ENCODE measurements at regions not wholly inside any gene's neighbourhood (a gene's known extent, or its start where the extent isn't known, plus 50 kb on each side); places are given as distances from the start of the nearest gene placed in this dataset.

- TF ChIP-seq ZNF565 (CRISPR knock-in tag; conservative IDR thresholded peaks at IDR 0.05; ENCODE audit: low read depth) (no peak), GLIS3 (CRISPR knock-in tag; IDR thresholded peaks at IDR 0.05) (no peak), ZFP30 (CRISPR knock-in tag; IDR thresholded peaks at IDR 0.05) (no peak), CREB5 (CRISPR knock-in tag; IDR thresholded peaks at IDR 0.05; ENCODE audit: low read depth) (no peak), CSRNP3 (CRISPR knock-in tag; IDR thresholded peaks at IDR 0.05) (no peak), ARNTL (CRISPR knock-in tag; IDR thresholded peaks at IDR 0.05; ENCODE audit: borderline replicate concordance, low read depth) (no peak), CSDC2 (CRISPR knock-in tag; IDR thresholded peaks at IDR 0.05) (no peak), PATZ1 (CRISPR knock-in tag; IDR thresholded peaks at IDR 0.05; ENCODE audit: borderline replicate concordance) (no peak), ESRRG (CRISPR knock-in tag; IDR thresholded peaks at IDR 0.05) (no peak), PPARA (CRISPR knock-in tag; IDR thresholded peaks at IDR 0.05; ENCODE audit: borderline replicate concordance) (no peak), ISL1 (CRISPR knock-in tag; IDR thresholded peaks at IDR 0.05) (no peak)
These were observed 207.3 kb upstream of the DDX18 start for GRCh38 chr2:117607202-117607601.
